ENCODE measurements at regions not wholly inside any gene's neighbourhood (a gene's known extent, or its start where the extent isn't known, plus 50 kb on each side); places are given as distances from the start of the nearest gene placed in this dataset.

DNA sequence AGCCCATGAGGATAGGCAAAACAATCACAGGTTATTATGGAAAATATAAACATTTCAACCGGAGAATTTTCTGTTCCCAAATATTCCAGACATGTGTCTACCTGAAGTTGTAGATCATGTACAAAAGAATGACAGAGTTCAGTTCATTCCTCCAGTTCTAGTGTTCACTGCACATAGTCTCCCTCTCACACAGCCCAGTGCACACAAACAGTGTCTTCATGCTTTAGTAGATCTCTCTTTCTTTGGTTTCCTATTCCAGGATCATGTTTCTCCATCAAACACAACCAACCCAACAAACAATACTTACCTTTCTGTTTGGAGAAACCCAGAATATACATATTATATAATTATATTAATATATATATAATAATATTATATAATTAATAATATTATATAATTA, 671.9 kb downstream of the TRIML1 start:
- no peak for DNase-seq (ENCODE audit: extremely low read depth in 1 of 2, low read depth in 1 of 2)

DNA sequence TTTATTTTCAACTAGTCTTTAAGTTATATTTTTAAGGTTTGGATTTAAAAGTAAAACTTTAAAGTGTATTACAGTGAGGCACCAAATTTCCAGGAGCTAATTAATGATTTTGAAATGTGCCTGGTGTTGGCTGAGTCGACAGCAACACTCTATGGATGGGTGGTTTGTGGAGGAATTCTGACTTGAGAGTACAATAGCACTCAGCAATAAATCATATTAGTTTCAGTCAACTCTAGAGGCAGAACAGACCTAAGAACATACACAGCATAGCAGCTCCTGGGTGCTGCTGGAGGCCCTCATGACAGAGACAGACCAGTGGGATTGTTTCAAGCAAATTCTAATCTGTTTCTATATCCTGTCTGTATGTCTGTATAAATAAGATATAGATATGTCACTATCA, 673.4 kb downstream of the TRIML1 start:
- no peak for DNase-seq (ENCODE audit: extremely low read depth in 1 of 2, low read depth in 1 of 2)

DNA sequence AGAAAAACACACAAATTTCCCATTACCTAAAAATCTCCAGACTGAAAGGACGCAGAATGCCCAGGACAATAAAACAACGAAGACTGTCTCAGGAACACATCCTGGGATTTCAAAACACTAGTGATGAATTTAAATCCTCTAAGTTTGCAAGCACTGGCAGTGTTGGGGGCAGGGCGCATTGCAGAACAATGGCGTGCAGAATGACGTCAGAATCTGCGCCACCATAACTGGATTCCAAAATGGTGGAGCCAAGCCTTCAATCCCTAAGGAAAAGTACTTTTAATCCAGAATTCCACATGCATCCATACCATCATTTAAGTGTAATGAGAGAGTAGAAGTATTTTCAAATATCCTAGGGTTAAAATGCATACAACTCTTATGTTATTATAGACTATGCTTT, 679.1 kb downstream of the TRIML1 start:
- no peak for DNase-seq (ENCODE audit: extremely low read depth in 1 of 2, low read depth in 1 of 2)

DNA sequence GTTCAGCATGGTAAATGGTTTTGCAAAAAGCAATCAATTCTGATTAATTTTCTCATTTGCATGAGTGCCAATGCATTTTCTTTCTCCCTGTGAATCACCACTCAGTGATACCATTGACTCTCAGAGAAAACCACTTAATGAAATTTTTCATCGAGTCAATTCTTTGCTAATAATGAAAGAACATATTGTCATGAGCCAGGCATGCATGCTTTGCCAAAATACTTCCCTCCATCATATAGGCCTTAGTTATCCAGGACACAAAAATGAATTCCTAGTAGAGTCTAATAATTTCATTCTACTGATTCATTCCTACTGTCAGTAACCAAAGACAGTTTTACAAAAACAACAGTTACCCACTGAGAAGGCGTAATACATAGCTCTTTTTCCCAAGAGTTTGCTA, 680.0 kb downstream of the TRIML1 start:
- no peak for DNase-seq (ENCODE audit: extremely low read depth in 1 of 2, low read depth in 1 of 2)

DNA sequence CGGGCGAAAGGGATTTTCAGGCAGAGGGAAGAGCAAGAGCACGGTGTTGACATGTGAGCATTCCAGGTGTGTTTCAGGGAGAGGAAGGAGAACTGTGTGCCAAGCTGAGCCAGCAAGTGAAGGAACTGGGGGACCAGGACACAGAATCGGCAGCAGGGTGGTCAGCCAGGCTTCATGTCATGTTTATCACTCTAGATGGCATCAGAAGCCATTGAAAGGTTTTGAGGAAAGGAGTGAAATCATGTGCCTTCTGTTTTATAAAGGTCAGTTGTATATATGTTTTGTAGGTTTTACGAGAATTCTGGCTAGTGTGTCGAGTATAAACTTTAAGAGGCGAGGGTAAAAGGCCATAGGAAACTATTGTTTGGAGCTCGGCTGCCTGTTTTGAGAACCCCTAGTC, 682.3 kb downstream of the TRIML1 start:
- DNase-seq (ENCODE audit: extremely low read depth in 1 of 2, low read depth in 1 of 2) = no peak

DNA sequence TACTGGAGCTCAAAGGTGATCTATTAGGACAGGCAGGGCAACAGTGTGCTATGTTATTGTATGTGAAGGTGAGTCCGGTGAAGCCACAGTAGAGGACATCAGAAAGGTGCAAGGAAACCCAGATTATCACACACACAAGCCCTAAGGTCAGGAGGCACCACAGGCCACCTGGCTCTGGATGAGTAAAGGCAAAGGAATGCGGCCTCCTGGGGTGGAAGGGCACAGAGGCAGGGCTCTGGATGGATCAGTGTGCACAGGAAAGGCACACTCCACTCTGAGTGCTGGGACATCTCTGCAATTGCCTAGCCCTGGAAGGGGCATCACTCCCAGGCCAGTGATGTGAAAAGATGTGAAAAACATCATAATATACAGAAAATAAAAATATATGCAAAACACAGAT, 683.5 kb downstream of the TRIML1 start:
- no peak for DNase-seq (ENCODE audit: extremely low read depth in 1 of 2, low read depth in 1 of 2)

DNA sequence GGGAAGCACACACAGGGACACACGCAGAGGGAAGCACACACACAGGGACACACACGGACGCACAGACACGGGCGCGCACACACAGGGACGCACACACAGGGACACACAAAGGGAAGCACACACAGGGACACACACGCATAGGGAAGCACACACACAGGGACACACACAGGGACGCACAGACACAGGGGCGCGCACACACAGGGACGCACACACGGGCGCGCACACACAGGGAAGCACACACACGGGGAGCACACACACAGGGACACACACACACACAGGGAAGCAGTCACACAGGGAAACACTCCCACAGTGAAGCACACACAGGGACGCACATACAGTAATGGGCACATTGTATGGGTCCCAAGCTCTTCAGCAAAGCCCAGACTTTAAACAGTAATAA, 685.3 kb downstream of the TRIML1 start:
- no peak for DNase-seq (ENCODE audit: extremely low read depth in 1 of 2, low read depth in 1 of 2)

DNA sequence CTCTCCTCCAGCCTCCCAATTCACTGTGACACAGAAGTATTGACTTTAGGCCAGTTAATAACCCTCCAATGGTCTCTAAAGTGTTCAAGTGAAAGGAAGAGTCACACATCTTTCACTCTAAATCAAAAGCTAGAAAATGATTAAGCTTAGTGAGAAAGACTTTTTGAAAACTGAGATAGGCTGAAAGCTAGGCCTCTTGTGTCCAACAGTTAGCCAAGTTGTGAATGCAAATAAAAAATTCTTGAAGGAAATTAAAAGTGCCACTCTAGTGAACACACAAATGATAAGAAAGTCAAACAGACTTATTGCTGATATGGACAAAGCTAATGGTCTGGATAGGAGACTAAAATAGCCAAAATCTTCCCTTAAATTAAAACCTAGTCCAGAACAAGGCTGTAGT, 687.2 kb downstream of the TRIML1 start:
- DNase-seq (ENCODE audit: extremely low read depth in 1 of 2, low read depth in 1 of 2) = no peak

DNA sequence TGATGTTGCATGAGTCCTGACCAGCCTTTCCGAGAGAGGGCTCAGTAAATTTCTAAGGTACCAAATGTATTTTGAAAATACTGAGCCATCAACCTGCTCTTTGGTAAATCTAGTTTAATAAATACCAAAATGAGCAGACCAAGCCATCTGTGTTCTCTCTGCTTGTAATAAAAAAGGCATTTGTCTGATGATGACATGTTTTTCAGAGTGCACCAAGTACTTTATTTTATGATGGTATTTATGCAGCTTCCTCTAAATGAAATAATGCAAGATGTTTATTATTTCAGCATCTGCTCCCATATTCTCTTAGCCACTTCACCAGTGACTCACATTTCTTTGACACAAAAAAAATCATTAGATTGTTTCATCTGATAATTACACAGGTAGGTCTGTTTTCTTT, 700.5 kb downstream of the TRIML1 start:
- DNase-seq (ENCODE audit: extremely low read depth in 1 of 2, low read depth in 1 of 2) = no peak

DNA sequence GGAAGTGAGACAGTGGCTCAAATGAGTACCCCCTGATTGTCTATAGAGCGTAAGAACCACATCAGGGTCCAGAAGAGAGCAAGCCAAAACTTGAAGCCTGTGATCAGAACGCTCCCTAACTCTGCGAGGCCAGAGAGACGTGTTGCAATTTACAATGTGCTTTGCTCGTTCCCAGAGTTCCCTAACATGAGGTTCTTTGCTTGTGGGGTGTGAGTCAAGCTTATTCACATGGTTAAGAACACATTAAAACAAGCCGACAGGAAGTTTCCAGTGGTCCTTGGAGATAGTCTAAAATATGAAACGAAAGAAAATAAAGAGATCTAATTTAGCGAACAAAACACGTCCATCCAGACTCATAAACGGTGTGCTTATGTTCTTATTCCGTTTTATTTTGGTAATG, 702.3 kb downstream of the TRIML1 start:
- DNase-seq (ENCODE audit: extremely low read depth in 1 of 2, low read depth in 1 of 2) = no peak

DNA sequence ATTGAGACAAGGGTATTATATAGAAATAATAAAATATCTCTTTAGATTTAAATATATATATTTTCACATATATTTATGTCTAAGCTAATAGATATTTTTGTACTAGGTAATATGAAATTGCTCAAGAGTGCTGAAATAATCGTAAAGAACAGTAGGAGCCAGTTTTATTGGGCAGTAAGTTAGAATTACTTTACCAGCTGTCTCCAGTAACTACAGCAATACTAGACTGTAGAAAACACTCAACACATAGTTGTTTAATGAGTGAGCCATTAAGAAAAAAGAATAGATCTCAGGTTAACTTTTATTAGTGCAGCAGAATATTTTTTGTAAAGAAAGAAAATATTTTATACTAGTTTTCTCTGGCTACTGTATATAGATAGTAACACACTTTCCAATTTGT, 715.2 kb downstream of the TRIML1 start:
- no peak for DNase-seq (ENCODE audit: extremely low read depth in 1 of 2, low read depth in 1 of 2)

DNA sequence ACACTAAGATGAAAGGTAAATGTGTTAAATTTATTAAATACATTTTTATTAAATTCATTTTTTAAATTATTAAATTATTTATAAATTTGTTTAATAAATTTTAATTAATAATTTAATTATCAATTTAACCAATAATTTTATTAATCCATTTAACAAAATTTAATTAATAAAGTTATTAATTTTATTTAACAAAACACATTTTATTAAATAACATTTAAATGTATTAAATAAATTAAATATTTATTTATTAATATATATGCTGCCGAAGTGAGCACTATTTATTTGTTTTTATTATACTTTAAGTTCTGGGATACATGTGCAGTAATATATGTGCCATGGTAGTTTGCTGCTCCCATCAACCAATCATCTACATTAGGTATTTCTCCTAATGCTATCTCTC, 719.5 kb downstream of the TRIML1 start:
- DNase-seq (ENCODE audit: extremely low read depth in 1 of 2, low read depth in 1 of 2) = no peak

DNA sequence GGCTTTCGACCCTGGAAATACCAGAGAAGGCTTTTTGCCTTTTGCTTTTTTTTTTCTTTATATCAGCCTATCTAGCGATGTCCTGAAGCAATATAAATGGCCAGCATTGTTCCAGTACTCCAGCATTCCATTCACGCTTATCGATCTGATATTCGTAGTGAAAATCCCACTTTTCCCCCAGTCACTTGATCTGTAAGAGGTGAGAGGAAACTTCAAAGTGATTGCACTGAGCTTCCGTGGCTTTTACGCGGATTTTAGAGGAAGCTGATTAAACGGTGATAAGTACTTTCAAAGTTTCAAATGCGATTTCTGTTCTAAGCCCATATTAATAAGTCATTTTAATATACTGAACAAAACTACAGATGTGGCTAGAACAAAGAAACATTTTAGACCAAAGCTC, 725.5 kb downstream of the TRIML1 start:
- DNase-seq (ENCODE audit: extremely low read depth in 1 of 2, low read depth in 1 of 2) = no peak

DNA sequence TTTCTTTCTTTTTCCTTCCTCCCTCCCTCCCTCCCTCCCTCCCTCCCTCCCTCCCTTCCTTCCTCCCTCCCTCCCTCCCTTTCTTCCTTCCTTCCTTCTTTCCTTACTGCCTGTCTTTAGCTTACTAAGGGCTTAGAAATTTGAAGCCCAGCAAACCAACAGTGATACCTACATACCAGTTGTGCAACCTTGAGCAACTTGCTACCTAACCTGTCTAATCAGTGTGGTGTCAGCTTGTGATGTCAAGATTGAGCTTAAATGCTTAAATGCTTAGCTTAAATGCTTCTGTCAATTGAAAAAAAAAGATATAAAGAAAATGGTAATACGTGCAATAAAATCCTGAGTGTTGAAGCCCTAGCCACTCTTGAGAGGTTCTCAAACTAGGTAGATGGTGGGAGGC, 728.6 kb downstream of the TRIML1 start:
- no peak for DNase-seq (ENCODE audit: extremely low read depth in 1 of 2, low read depth in 1 of 2)

DNA sequence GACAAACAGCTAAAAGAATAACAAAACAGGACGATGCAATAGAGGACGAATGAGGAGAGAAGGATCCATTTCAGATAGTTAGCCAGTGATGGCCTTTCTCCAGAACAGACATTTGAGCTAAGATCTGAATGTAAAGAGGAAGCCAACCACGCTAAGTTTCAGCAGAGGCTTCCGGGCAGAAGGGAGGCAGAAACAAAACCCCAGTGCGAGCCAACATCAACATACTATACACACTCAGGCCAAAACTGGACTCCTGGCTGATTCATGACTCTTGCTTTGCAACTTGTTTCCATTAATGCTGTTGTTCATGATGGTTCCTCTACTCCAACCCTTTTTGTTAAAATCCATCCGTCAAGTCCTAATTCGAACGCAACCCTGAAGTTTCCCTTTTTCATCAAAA, 730.3 kb downstream of the TRIML1 start:
- DNase-seq (ENCODE audit: extremely low read depth in 1 of 2, low read depth in 1 of 2) = no peak

DNA sequence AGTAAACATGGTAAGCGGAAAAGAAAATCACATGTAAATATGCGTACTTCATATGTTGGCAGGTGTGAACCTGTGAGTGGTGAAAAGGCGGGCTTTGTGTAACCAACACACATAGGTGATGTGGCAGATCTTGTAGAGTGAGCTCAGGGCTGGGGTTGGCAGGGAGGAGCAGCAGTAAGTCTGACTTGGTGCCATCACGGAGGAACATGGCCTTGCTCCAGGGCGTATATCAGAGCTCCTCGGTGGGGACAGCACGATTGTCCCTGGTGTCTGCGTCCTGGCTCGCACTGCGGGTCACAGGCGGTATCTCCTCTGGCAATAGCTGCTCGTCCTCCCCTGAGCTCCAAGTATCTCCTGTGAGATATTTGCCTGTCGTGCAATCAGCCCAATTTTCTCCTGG, 733.6 kb downstream of the TRIML1 start:
- no peak for DNase-seq (ENCODE audit: extremely low read depth in 1 of 2, low read depth in 1 of 2)

DNA sequence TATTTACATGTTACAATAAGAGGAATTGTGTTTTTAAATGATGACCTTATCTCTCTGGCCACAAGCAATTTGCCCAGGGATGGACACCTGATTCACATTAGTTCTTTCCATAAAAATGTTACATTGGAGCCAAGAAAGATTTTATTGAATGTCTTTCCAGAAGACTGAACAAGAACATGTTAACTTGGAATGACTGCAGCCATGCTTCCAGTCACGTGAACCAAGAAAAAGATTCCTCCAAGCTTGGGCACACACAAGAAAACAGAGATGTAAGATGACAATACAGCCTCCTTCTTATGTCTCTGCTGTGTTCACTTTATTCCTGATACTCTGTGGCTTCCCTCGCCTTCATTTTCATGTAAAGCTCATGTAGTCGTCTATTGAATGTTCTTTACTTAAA, 737.6 kb downstream of the TRIML1 start:
- DNase-seq (ENCODE audit: extremely low read depth in 1 of 2, low read depth in 1 of 2) = no peak

DNA sequence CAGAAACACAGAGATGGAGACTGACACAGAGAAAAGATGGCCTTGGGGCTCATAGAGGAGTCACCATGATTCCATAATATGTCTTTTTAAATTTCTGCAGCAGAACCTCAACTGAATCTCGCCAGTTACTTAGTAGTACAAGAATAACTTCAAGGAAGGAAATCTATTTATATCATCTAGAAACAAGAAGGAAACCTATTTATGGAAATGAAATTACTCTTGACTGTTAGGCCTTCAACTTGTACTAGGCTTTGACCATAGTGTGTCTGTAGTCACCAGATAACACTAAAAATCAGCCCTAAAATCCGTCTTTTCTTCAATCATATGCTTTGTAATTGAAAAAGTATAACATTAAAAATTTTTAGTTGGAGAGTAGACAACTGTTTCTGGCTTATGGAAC, 740.4 kb downstream of the TRIML1 start:
- no peak for DNase-seq (ENCODE audit: extremely low read depth in 1 of 2, low read depth in 1 of 2)

DNA sequence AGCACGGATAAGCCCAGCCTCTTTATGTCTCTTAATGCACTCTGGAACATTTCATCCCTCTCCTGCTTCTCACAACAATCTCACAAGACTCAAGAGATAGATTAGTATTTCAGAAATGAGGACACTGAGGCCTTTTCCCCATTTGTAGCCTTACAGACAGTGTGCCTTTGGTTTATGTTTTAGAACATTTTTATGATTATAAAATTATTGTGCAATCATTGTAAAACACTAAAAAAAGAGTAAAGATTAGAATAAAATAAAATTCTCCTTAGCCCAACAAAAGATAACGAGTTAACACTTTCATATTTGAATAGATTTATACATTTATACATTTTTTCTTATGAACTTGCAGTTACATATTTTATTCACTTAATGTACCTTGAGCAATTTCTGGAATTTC, 748.7 kb downstream of the TRIML1 start:
- DNase-seq (ENCODE audit: extremely low read depth in 1 of 2, low read depth in 1 of 2) = no peak

DNA sequence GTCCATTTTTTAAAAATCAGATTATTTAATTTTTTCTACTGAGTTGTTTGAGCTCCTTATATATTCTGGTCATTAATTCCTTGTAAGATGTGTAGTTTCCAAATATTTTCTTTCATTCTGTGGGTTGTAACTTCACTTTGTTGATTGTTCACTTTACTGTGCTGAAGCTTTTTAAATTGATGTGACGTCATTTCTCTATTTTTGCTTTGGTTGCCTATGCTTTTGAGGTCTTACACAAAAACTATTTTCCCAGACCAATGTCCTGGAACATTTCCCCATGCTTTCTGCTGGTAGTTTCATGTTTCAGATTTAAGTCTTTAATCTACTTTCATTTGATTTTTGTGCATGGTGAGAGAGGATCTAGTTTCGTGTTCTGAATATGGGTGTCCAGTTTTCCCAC, 753.6 kb downstream of the TRIML1 start:
- no peak for DNase-seq (ENCODE audit: extremely low read depth in 1 of 2, low read depth in 1 of 2)

DNA sequence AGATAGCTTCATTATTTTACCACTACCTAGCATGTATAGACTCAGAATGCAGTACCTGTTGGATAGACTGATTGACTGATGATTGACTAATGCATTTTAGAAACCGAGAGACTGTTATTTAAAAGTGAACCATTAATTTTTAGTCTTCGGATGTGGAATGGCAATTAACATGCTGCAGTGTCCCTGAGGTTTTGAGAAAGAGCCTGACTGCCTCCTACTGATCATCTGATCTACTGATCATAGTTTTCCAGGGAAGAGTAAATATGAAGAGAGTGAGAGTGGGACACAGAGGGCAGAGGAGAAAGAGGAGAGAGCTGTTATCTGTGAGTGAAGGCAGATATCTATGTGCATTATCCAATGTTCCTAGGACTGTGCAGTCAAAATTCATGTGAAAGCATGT, 764.7 kb downstream of the TRIML1 start:
- no peak for DNase-seq (ENCODE audit: extremely low read depth in 1 of 2, low read depth in 1 of 2)

DNA sequence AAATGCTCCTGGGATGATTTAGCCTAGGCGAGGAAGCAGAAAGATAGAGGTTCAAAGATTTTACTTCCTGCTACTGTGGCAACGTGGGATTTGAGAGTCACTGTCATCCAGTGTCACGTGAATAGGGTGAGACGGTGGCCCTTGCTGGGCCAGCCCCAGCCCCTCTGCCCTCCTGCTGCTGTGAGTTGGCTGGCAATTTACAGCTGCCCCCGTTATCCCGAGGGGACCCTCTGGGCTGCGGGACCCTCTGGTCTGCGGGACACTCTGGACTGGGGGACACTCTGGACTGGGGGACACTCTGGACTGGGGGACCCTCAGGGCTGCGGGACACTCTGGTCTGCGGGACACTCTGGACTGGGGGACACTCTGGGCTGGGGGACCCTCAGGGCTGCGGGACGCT, 765.4 kb downstream of the TRIML1 start:
- no peak for DNase-seq (ENCODE audit: extremely low read depth in 1 of 2, low read depth in 1 of 2)

DNA sequence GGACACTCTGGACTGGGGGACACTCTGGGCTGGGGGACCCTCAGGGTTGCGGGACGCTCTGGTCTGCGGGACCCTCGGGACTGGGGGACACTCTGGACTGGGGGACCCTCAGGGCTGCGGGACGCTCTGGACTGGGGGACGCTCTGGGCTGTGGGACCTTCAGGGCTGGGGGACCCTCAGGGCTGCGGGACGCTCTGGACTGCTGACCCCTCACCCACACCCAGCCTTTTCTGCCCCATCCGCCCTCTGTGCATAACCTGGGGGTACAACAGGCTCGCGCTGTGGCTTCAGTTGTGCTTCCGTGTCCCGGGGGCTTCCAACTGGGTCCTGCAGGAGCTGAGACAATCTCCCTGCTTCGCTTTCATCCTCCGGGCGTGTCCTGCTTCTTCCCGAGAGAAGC, 766.0 kb downstream of the TRIML1 start:
- no peak for DNase-seq (ENCODE audit: extremely low read depth in 1 of 2, low read depth in 1 of 2)

DNA sequence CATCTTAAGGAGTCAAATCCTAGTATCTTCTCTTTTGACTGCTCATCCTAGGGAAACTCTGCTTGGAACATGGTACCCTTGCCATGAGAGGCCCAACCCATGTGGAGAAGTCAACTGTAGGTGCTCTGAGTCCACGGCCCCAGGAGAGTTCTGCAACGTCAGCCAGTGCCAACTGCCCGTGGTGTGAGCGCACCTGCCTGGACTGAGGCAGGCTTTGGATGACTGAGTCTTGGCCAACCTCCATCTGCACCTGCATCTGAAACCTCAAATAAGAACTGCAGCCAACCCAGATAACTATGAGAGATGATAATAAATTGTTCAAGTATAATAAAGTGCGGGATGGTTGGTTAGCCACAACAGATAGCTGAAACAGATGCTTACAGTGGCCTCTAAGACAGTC, 772.0 kb downstream of the TRIML1 start:
- no peak for DNase-seq (ENCODE audit: extremely low read depth in 1 of 2, low read depth in 1 of 2)
